ENCODE measurements at regions not wholly inside any gene's neighbourhood (a gene's known extent, or its start where the extent isn't known, plus 50 kb on each side); places are given as distances from the start of the nearest gene placed in this dataset.

- DNase-seq (ENCODE audit: low read depth in 3 of 3): no peak
Observed at GRCh38 chr12:58988643-58989344, 68.5 kb upstream of the LRIG3 start.

- no peak for DNase-seq (ENCODE audit: low read depth in 3 of 3)
Observed at GRCh38 chr12:58981961-58982360, 61.7 kb upstream of the LRIG3 start.

GRCh38 chr12:58980768-58981167 is 60.5 kb upstream of the LRIG3 start:
- no peak for DNase-seq (ENCODE audit: low read depth in 3 of 3)

- DNase-seq (ENCODE audit: low read depth in 3 of 3): no peak
Observed at GRCh38 chr12:58978717-58979116, 58.4 kb upstream of the LRIG3 start.

GRCh38 chr12:58977476-58977875 is 57.2 kb upstream of the LRIG3 start:
- DNase-seq (ENCODE audit: low read depth in 3 of 3): no peak

- no peak for DNase-seq (ENCODE audit: low read depth in 3 of 3)
Observed at GRCh38 chr12:58976146-58976545, 55.8 kb upstream of the LRIG3 start.
